ENCODE measurements at regions not wholly inside any gene's neighbourhood (a gene's known extent, or its start where the extent isn't known, plus 50 kb on each side); places are given as distances from the start of the nearest gene placed in this dataset.

- no peak for TF ChIP-seq CTCF (IDR thresholded peaks at IDR 0.05; ENCODE audit: low read depth, low read length, poor library complexity, severe bottlenecking)
- TF ChIP-seq EZH2phosphoT487 (IDR thresholded peaks at IDR 0.05; ENCODE audit: borderline replicate concordance, low read length), result no peak
Observed at GRCh38 chr6:19643713-19644112, 193.5 kb upstream of the ID4 start.
